DND-41 (cell line): ENCODE measurements at regions not wholly inside any gene's neighbourhood (a gene's known extent, or its start where the extent isn't known, plus 50 kb on each side); places are given as distances from the start of the nearest gene placed in this dataset.

ENCODE experiments used
- ATAC-seq: fragments of 200-7000 bp; cut with Tn5 transposase; 3 replicates; pipeline ENCODE4 v1.9.1; 2021; ENCODE audit warnings: low read depth; ENCODE audit not compliant: insufficient read depth
- DNase-seq: peaks from one replicate; pipeline ENCODE4 v3.0.0-alpha.2; 2020
- H2AFZ ChIP-seq: 2 replicates; pipeline ENCODE4 v1.6.0; 2012; ENCODE audit warnings: low read depth, low read length
- H3K27ac ChIP-seq: 2 replicates; pipeline ENCODE4 v1.5.1; 2012; ENCODE audit warnings: low read length, inconsistent platforms
- H3K27me3 ChIP-seq: fragments of 200-600 bp; sonication (generic); 2 replicates; pipeline ENCODE4 v1.6.0; 2012; ENCODE audit warnings: low read length, mild to moderate bottlenecking, inconsistent platforms; ENCODE audit not compliant: insufficient read depth, poor library complexity
- H3K36me3 ChIP-seq: 2 replicates; pipeline ENCODE4 v1.5.1; 2012; ENCODE audit warnings: low read length, inconsistent platforms; ENCODE audit not compliant: insufficient read depth
- H3K4me1 ChIP-seq: 2 replicates; pipeline ENCODE4 v1.5.1; 2012; ENCODE audit warnings: mild to moderate bottlenecking, low read length; ENCODE audit not compliant: insufficient read depth
- H3K4me2 ChIP-seq: 2 replicates; pipeline ENCODE4 v1.6.0; 2012; ENCODE audit warnings: mild to moderate bottlenecking, moderate library complexity, low read length, inconsistent platforms; ENCODE audit not compliant: insufficient read depth
- H3K4me3 ChIP-seq, 2 experiments: fragments of 200-600 bp in 1 of 2; shearing (Covaris generic) in 1 of 2; 2 replicates each; pipeline ENCODE4 v1.5.1; 2012 to 2016; ENCODE audit warnings: inconsistent platforms in 2 of 2, low read length in 2 of 2, mild to moderate bottlenecking in 2 of 2, low read depth in 1 of 2, moderate library complexity in 1 of 2
- H3K79me2 ChIP-seq: 2 replicates; pipeline ENCODE4 v1.6.0; 2012; ENCODE audit warnings: low read length, inconsistent platforms; ENCODE audit not compliant: insufficient read depth
- H3K9ac ChIP-seq: 2 replicates; pipeline ENCODE4 v1.6.0; 2012; ENCODE audit warnings: low read depth, mild to moderate bottlenecking, inconsistent platforms, low read length, moderate library complexity
- H3K9me3 ChIP-seq: 2 replicates; pipeline ENCODE4 v1.5.1; 2012; ENCODE audit warnings: low read length, moderate library complexity, mild to moderate bottlenecking, inconsistent platforms; ENCODE audit not compliant: insufficient read depth, severe bottlenecking
- H4K20me1 ChIP-seq: 2 replicates; pipeline ENCODE4 v1.6.0; 2012; ENCODE audit warnings: low read length; ENCODE audit not compliant: insufficient read depth
- EZH2 ChIP-seq: IDR thresholded peaks from 3 replicates; pipeline ENCODE4 v1.6.1; 2012; ENCODE audit warnings: borderline replicate concordance, low read depth, mild to moderate bottlenecking, moderate library complexity, low read length, inconsistent platforms; ENCODE audit not compliant: severe bottlenecking
- TF ChIP-seq, protein P1 (sequence below): IDR thresholded peaks from 2 replicates; pipeline ENCODE4 v1.5.1; 2012; ENCODE audit warnings: borderline replicate concordance, low read length, moderate library complexity, mild to moderate bottlenecking; ENCODE audit not compliant: poor library complexity, severe bottlenecking; ENCODE audit errors: extremely low read depth

GRCh38 chr11:112548641-112549040 lies 288.0 kb upstream of the PLET1 start:
- Histone ChIP-seq H3K27me3 (peaks cover 4% of the 10 kb centered on the region), H3K9me3 (no peaks in the 10 kb centered on the region), H3K36me3 (no peaks in the 10 kb centered on the region), H3K4me2 (no peak overlapping the region), H3K79me2 (no peaks in the 10 kb centered on the region), H3K4me1 (no peaks in the 10 kb centered on the region), H3K9ac (no peak overlapping the region), H4K20me1 (no peaks in the 10 kb centered on the region), H3K4me3 (no peak overlapping the region), H2AFZ (no peak overlapping the region), H3K27ac (no peak overlapping the region)
- no peak for DNase-seq
- no peak for TF ChIP-seq EZH2
- TF ChIP-seq, protein P1, sequence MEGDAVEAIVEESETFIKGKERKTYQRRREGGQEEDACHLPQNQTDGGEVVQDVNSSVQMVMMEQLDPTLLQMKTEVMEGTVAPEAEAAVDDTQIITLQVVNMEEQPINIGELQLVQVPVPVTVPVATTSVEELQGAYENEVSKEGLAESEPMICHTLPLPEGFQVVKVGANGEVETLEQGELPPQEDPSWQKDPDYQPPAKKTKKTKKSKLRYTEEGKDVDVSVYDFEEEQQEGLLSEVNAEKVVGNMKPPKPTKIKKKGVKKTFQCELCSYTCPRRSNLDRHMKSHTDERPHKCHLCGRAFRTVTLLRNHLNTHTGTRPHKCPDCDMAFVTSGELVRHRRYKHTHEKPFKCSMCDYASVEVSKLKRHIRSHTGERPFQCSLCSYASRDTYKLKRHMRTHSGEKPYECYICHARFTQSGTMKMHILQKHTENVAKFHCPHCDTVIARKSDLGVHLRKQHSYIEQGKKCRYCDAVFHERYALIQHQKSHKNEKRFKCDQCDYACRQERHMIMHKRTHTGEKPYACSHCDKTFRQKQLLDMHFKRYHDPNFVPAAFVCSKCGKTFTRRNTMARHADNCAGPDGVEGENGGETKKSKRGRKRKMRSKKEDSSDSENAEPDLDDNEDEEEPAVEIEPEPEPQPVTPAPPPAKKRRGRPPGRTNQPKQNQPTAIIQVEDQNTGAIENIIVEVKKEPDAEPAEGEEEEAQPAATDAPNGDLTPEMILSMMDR: no peak
- no peak for ATAC-seq

DNA sequence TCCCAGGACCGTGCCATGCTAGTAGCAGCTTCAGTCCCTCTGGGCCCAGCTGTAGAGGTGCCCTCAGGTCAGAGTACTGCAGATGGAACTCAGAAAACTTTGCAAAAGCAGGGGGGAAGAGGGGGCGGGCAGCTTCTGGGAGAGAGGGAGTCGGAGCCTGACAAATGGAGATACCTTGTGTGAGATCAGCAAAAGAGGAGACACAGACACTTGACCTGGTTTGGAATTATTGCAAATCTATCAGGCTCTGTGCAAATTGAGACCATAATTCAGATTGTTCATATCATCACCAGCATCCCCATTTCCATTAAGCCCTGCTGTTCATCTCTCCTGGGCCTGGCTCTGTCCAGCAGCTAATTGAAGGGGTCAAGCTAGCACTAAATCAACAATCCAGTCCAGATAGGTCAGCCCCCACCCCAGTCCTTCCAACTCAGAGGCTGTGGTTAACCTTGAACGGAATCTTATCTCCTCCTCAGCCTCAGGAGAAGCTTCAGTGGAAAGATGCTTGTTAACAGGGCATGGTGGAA lies 292.6 kb upstream of the PLET1 start:
- Histone ChIP-seq H3K9ac (no peak overlapping the region), H3K9me3 (no peaks in the 10 kb centered on the region), H3K27me3 (no peaks in the 10 kb centered on the region), H2AFZ (no peak overlapping the region), H3K36me3 (no peaks in the 10 kb centered on the region), H3K4me2 (no peak overlapping the region), H3K79me2 (no peaks in the 10 kb centered on the region), H3K4me3 (no peak overlapping the region), H3K27ac (no peak overlapping the region), H4K20me1 (no peaks in the 10 kb centered on the region), H3K4me1 (no peaks in the 10 kb centered on the region)
- ATAC-seq: no peak
- TF ChIP-seq, protein P1: no peak
- no peak for TF ChIP-seq EZH2
- no peak for DNase-seq

DNA sequence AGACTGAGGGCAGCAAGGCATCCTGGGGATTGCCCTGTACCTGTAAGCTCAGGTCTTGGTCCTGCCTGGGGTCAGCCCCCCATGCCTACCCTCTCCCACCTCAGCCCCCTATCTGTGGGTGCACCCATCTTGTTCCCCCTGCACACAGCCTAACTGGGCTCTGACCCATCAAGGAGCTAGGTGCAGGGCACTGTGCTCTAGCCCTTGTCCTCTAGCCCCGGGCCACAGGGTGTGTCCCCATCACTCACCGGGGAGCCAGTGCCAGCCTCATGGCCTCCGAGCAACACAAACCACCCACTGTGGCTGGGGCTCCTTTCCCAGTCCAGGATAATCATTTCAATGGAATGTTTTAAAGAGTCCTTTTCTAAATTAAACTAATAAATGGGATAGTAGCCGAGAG lies 293.9 kb upstream of the PLET1 start:
- Histone ChIP-seq H3K4me3 (no peak overlapping the region), H4K20me1 (no peaks in the 10 kb centered on the region), H3K4me2 (no peak overlapping the region), H3K4me1 (no peaks in the 10 kb centered on the region), H3K9me3 (no peaks in the 10 kb centered on the region), H3K36me3 (no peaks in the 10 kb centered on the region), H3K9ac (no peak overlapping the region), H3K27ac (no peak overlapping the region), H3K27me3 (no peaks in the 10 kb centered on the region), H2AFZ (no peak overlapping the region), H3K79me2 (no peaks in the 10 kb centered on the region)
- no peak for TF ChIP-seq EZH2
- TF ChIP-seq, protein P1: no peak
- DNase-seq (no peak), ATAC-seq (no peak)
